DMS153 treated with DMSO at 0.1 percent for 48 hours (cell line): ENCODE measurements at regions not wholly inside any gene's neighbourhood (a gene's known extent, or its start where the extent isn't known, plus 50 kb on each side); places are given as distances from the start of the nearest gene placed in this dataset.
"Not testable (repeated sequence)": the region's sequence is repeated elsewhere in the genome, so short reads cannot be mapped to it uniquely, and the experiment has no call there.

Experiments used
- DNase-seq: peaks from one replicate; lab custom pipeline; 2025; ENCODE audit not compliant: unreplicated experiment; lab: John Stamatoyannopoulos, UW

DNA sequence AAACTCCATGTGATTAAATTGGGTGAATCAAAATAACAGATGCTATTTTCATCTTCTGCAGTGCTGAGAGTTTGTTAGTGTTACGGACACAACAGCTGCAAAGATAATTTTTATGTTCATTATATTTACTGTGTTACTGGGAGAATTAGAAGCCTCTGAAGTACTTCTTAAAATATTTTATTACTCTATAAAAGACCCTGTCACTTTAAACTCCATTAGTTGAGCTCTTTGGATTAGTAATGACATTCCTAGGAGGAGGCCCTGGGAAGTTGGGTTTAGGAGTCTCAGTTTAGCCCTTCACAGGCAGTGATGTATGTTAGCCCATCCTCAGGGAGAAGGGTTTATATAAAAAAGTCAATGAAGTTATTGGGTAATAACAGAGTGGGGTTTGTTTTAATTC, 596.7 kb downstream of the JRKL start:
- DNase-seq, result no peak

DNA sequence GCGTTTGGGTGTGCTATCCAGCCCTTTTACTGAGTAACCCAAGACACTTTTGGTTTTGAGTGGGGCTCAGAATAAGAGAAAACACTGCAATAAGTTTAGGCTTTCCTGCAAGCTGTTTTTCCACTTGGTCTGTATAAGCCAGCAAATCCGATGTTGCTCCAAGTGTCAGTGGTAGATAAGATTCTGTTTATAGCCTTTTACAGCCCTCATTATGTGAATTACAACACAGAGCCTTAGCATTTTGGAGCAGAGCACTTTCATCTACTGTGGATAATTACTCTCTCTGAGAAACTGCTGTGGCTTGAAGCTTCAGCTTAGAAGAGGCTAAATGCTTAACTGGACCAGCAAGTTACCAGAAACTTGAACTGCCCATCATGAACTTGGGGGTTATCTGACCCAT, 601.1 kb downstream of the JRKL start:
- DNase-seq, result no peak

DNA sequence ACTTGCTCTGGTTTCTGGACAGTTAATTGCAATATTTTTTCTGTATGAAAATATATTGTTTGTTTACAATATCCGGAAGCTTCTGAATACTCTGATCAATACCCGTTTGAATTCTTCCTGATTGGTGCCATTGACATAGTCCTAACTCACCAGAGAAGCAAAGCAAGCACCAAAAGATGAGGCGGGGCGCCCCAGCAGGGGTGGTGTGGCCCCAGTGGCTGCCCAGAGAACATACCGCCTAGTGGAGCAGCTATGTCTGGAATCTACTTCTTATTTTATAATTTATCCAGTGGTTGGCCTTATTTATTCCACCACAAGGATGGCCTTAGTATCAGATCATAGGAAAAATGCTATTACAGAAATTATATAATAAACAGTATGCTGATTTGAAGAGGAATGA, 610.7 kb downstream of the JRKL start:
- no peak for DNase-seq

DNA sequence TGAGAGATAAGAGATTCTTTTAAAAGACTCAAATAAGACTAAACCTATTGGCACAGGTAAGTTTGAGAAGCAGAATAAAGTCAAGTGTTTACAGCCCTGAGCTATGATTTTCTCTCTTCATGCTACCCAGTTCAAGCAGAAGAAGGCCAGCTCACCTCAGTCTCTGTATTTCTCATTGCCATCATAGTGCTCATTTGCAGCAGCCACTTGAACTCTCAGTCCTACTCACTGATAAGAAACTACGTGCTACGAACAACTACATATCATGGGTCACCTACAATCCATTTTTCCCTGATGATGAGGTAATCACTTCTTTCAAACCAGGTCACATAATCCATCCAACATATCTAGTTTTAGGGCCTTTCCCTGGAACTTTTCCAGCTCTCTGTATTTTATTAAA, 617.5 kb downstream of the JRKL start:
- no peak for DNase-seq

DNA sequence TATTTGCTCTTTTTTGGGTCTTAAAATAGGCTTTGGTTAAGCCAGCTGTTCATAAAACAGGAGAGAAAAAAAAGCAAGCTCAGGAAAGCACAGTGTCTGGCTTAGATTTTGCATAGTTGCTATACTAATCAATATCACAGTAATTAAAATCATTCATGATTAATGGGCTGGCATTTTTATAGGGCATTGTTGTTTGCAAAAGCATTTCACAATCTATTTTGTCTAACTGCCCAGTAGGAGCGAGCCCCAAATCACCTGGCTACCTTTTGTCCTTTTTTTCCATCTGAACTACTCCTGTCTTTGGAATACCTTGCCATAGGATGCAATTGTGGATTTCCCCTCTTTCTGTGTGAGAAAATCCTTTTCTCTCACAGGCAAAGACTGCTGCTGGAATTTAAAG, 619.8 kb downstream of the JRKL start:
- DNase-seq, result no peak

DNA sequence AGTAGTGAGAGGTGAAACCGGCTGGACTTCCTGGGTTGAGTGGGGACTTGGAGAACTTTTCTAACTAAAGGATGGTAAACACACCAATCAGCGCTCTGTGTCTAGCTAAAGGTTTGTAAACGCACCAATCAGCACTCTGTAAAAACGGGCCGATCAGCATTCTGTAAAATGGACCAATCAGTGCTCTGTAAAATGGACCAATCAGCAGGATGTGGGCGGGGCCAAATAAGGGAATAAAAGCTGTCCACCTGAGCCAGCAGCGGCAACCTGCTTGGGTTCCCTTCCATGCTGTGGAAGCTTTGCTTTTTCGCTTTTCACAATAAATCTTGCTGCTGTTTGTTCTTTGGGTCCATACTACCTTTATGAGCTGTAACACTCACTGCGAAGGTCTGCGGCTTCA, 621.2 kb downstream of the JRKL start:
- DNase-seq, result not testable (repeated sequence)

DNA sequence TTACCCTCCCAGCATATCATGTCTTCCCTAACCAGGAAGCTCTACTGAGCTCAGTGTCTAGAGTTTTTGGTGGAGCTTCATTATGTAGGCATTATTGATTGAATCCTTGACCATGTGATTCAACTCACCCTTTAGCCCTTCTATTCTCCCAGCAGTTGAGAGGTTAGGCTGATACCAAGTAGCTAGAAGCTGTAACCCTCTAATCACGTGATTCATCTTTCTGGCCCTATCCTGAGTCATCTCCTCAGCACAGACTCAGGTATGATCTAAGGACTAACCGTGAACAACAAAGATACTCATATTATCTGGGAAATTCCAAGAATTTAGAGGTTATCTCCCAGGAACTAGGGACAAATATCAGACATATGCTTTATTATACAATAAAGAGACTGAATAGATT, 625.5 kb downstream of the JRKL start:
- no peak for DNase-seq

DNA sequence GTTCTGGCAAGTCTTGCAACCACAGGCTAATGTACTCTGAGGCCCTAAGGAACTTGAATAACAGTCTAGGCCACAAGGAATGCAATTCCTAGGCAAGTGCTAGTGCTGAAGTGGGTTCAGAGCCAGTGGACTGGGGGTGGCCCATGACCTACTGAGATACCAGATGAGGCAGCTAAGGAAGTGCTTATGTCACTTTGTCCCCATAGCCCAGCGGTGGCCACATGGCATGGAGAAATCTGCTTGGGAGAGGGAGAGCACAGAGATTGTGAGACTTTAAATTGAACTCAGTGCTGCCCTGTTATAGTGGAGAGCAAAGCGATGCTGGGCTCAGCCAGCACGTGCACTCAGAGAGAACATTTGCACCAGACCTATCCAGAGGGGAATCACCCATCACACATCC, 629.5 kb downstream of the JRKL start:
- DNase-seq, result no peak

DNA sequence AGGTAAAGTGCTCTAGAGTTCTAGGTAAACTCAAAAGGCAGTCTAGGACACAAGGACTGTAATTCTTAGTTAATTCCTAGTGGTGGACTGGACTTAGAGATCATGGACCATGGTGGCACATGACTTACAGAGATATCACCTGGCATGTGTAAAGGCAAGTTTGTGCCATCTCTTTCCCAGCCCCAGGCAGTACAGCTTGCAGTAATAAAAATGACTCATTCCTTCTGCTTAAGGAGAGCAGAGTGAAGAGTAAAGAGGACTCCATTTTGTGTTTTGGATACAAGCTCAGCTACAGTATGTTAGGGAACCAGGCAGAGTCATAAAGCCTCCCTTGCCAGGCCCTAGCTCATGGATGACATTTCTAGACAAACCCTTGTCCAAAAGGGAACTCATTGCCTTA, 629.9 kb downstream of the JRKL start:
- no peak for DNase-seq

DNA sequence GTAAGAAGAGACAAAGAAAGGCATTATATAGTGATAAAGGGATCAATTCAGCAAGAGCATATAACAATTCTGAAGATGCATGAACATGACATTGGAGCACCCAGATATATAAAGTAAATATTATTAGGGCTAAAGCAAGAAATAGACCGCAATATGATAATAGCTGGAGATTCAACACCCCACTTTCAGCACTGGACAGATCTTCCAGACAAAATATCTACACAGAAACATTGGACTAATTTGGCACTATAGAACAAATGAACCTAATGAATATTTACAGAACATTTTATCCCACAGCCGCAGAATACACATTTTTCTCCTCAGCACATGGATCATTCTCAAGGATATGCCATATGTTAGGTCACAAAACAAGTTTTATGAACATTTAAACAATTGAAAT, 633.1 kb downstream of the JRKL start:
- no peak for DNase-seq

DNA sequence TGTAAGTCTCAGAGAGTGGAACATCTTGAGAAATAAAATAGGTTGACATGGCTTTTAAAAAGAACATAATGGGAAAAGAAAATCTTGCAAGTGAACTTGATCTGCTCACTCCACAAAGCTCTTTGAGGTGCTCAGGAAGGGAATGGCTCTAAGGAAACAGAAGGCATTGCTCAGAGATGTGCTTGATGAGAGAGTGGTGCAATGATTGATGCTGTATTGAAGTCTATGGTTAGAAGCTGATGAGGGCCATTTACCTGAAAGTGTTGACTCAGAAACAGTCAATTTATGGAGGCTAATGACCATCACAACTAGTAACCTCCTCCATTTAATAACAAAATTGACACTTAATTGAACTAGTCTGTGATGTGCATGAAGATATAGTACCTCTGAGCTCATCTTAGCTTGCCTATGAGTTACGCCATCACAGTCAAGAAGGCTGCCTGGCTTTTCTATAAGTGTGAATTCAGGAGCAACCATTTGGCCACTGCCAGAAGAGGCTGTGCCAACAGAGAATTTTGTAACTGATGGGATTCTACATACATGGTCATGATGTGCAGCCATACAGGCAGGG, 639.1 kb downstream of the JRKL start:
- DNase-seq, result no peak

DNA sequence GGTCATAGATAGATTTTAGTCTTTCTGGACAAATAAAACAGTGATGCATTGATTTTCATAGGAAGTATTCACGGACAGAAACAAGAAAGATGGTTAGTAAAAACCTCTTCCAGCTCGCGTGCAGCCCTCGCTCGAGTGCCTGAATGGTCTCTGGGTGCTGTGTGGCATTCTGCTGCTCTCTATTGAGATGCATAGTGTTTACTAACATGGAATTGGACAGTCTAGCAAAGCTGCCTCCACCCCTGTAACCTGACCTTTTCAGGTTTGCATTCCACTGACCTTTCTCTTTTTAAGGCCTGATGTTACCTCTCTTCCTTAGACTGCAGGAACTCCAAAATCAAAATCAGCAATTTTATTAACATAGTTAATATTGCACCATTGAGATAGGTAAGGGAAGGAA, 643.4 kb downstream of the JRKL start:
- DNase-seq, result no peak

DNA sequence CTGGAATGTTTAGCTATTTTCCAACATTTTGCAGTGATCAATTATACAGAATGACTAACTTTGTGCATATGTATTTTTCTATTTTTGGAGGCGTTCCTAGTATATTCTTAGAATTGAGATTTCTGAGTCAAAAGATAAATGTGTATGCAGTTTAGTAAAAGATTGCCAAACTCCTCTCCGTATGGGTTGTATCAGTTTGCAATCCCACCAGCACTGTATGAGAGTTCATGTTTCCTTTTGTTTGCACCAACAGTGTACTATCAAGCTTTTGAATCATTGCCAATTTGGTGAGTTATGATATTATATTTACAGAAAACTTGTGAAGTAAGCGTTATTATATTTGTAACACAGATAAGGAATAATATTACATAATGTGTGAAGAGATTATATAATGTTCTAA, 658.7 kb downstream of the JRKL start:
- DNase-seq, result no peak

DNA sequence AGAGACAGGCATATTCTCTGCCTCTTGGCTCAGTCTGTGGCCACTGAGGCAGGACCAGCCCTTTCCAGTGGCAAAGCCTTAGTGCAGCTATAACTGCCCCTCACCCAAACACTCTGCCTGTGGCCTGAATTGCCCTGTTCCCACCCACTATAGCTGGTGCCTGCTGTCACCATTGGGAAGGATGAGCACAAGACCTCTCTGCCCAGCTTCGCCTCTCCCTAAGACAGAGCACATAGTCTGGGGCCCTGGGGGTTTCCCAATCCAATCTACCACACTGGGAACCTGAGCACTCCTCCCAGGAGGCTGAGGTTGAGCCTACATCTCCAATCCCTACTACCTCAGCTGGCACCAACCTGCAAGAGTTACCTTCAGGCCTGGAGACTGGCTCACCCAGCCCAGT, 670.4 kb downstream of the JRKL start:
- DNase-seq, result no peak

DNA sequence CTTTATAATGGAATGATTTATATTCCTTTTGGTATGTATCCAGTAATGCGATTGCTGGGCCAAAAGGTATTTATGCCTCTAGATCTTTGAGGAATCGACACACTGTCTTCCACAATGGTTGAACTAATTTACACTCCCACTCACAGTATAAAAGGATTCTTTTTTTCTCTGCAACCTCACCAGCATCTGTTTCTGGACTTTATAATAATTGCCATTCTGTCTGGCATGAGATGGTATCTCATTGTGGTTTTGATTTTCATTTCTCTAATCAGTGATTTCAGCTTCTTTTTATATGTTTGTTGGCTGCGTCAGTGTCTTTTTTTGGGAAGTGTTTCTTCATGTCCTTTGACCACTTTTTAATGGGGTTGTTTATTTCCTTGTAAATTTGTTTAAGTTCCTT, 679.3 kb downstream of the JRKL start:
- DNase-seq, result no peak

DNA sequence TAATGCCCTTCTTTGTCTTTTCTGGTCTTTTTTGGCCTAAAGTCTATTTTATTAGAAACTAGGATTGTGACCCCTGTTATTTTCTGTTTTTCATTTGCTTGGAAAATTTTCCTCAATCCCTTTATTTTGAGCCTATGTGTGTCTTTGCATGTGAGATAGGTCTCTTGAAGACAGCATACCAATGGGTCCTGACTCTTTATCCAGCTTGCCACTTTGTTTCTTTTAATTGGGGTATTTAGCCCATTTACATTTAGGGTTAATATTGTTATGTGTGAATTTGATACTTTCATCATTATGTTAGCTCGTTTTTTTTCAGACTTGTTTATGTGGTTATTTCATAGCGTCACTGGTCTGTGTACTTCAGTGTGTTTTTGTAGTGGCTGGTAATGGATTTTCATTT, 682.6 kb downstream of the JRKL start:
- no peak for DNase-seq

DNA sequence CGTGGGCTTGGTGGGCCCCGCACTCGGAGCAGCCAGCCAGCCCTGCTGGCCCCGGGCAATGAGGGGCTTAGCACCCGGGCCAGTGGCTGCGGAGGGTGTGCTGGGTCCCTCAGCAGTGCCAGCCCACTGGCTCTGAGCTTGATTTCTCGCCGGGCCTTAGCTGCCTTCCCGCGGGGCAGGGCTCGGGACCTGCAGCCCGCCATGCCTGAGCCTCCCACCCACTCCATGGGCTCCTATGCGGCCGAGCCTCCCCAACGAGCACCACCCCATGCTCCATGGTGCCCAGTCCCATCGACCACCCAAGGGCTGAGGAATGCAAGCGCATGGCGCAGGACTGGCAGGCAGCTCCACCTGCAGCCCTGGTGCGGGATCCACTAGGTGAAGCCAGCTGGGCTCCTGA, 686.9 kb downstream of the JRKL start:
- not testable (repeated sequence) for DNase-seq

DNA sequence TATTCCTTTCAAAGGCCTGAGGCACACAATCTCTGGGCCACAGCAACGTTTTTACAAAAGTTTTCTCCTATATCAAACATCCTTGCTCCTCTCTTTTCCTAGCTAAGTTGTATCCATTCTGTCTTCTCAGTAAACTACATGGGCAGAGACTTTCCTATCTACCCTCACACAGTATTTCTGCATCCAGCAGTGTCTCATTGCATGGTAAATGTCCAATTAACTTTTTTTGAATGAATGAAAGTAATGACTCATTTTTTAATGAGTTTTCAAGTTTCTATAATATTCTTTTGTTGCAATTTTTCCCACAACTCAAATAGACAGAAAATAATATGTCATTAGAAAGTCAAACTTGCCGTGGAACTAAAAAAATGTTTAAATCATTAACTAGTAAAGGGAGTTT, 688.6 kb downstream of the JRKL start:
- DNase-seq, result no peak

DNA sequence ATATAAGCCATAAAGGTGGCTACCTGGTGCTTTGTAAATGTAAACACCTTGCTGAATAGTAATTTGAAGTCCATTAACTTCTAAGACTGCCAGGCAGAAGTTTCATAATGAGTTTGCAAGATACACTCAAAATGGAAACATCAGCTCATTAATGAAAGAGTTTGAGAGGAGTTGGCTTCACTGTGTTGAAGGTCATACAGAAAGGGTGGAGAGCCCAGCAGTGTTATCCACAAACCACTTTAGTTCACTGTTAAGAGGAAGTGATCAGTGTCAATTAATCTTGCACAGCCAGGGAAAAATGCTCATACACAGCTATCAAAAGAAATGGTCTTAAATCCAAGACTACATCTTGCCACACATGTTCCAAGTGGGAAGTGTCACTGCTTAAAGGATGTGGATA, 689.4 kb downstream of the JRKL start:
- DNase-seq, result no peak

DNA sequence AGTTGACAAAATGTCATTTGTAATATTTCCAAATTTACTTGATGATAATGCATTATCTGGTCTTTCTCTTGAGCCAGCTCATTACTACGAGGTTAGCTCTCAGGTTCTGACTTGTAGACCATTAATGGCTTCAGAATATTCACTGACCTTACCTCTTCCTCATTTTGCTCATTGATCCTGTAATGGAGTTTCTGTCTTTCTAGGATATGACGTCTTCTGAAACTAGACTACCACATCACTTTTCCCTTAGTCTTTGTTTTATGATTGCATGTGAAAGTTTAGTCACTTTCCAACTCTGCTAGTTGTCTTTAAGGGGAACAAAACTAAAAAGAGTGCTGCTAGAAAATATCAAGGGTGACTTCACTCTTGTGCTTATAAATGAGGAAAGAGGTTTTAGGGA, 697.6 kb downstream of the JRKL start:
- no peak for DNase-seq

DNA sequence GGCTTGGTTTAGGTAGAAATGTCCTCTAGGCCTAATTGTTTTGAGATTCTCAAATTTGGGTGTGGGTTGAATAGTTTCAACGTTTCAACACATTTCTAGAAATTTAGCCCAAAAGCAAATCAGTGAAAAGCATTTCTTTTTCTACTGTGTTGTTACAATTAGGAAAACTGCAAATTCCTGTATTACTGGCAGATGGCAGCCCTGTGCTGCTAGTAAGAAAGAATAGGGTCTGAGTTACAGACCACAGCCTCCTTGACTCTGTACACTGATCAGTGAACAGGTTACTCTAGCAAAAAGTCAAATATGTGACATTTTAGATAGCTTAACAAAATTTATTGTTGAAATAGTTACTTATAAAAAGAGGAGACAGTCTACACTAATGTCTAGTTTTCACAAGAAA, 703.0 kb downstream of the JRKL start:
- no peak for DNase-seq

DNA sequence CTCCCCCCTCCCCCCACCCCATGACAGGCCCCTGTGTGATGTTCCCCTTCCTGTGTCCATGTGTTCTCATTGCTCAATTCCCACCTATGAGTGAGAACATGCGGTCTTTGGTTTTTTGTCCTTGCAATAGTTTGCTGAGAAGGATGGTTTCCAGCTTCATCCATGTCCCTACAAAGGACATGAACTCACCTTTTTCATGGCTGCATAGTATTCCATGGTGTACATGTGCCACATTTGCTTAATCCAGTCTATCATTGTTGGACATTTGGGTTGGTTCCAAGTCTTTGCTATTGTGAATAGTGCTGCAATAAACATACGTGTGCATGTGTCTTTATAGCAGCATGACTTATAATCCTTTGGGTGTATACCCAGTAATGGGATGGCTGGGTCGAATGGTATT, 712.4 kb downstream of the JRKL start:
- not testable (repeated sequence) for DNase-seq

DNA sequence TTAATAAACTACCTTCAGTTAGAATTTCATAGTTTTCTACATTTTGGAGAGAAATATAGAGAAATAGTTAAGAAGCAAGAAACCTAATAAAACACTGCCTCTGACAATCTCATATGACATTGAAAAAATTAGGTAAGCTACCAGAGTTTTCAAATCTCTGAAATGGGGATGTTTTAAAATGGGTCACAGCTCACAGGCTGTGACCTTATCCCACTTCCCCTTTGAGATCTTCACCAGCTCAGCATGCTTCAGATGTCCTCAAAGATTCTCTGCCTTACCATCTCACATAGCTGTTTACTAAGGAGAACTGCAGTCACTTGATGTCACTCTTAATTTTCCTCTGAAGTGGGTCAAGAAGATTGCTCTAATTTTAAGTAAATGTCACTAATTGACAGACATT, 717.8 kb downstream of the JRKL start:
- no peak for DNase-seq

DNA sequence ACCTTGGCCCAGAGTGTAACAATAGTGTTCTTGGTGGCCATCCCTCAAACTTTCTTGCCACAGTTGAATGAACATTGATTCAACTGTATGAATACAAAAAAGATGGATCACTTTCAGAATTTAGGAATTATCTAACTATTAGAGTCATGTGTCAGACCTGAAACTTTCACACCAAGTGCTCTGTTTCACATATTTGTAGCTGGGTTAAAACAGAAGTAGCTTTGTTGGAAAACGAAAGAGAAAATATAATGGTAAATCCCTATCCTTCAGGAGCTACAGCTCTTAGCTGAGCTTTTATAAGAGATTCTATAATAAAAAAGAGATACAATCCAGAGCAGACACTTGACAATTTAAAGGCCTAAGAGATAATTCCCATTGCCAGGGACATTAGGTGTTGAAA, 719.3 kb downstream of the JRKL start:
- DNase-seq, result no peak
